GM06990 (cell line): ENCODE measurements at regions not wholly inside any gene's neighbourhood (a gene's known extent, or its start where the extent isn't known, plus 50 kb on each side); places are given as distances from the start of the nearest gene placed in this dataset.

Experiments
- DNase-seq: peaks from one replicate; pipeline ENCODE4 v3.0.0-alpha.2; 2011; ENCODE audit not compliant: insufficient read length; ENCODE audit errors: extremely low read depth
- H3K27me3 ChIP-seq: replicated peaks from 2 replicates; pipeline ENCODE4 v1.6.0; 2011; ENCODE audit warnings: low read length; ENCODE audit not compliant: control insufficient read depth, insufficient read depth
- H3K36me3 ChIP-seq: 2 replicates; pipeline ENCODE4 v1.5.1; 2011; ENCODE audit warnings: low read length; ENCODE audit not compliant: control insufficient read depth, insufficient read depth
- H3K4me3 ChIP-seq: replicated peaks from 2 replicates; pipeline ENCODE4 v1.5.1; 2011; ENCODE audit warnings: low read depth, mild to moderate bottlenecking, control low read depth, low read length
- CTCF ChIP-seq: IDR thresholded peaks from 2 replicates; pipeline ENCODE4 v1.5.1; 2011; ENCODE audit warnings: low read length, control low read depth, mild to moderate bottlenecking, inconsistent platforms; ENCODE audit not compliant: insufficient read depth, poor library complexity, severe bottlenecking

GRCh38 chr18:54532962-54533361 is 58.1 kb upstream of the DYNAP start:
- Histone ChIP-seq H3K36me3 (no peaks in the 10 kb centered on the region), H3K27me3 (no peaks in the 10 kb centered on the region), H3K4me3 (no peak overlapping the region)
- no peak for DNase-seq
- no peak for TF ChIP-seq CTCF
